HG02623 (cell line): ENCODE measurements at regions not wholly inside any gene's neighbourhood (a gene's known extent, or its start where the extent isn't known, plus 50 kb on each side); places are given as distances from the start of the nearest gene placed in this dataset.
"Not testable (repeated sequence)": the region's sequence is repeated elsewhere in the genome, so short reads cannot be mapped to it uniquely, and the experiment has no call there.

ENCODE experiments used
- ATAC-seq: cut with Tn5 transposase; IDR thresholded peaks from one replicate; pipeline ENCODE4 v1.9.1; 2021; ENCODE audit warnings: moderate library complexity; ENCODE audit not compliant: unreplicated experiment

DNA sequence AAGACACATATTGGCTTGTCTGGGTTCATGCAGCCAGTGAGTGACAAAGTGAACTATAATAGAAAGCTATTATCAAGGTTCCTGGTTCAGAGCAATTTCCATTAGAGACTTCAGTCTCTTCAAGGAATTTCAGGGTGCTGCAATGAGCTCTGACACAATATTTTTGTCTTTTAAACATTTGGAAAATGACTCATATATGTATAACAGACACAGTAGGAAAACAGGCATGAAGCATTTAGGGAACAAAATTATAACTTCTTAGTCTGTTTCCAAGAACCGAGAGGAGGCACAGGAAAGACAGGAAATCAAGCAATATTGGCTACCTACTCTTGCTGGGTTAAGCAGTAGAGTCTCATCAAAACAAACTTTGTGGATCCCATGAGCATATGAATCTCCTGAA lies 170.4 kb downstream of the PTPRC start:
- ATAC-seq = no peak

DNA sequence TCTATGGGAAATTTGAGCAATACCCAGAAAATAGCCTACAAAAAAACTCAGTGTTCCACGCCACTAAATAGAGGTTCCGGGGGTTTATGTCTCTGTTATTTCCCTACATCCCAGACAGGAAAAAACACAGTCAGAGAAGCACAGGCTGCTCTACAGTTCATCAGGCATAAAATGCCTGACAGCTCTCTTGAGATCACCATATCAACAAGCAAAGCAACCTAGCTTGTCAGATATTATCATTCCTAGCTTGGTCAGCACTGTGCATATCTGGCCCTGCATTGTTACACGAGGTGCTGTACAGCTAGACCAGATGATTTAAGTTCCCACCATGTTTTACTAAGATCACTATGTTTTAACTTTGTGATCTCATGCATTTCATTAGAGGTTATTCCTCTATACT lies 172.6 kb downstream of the PTPRC start:
- ATAC-seq = no peak

DNA sequence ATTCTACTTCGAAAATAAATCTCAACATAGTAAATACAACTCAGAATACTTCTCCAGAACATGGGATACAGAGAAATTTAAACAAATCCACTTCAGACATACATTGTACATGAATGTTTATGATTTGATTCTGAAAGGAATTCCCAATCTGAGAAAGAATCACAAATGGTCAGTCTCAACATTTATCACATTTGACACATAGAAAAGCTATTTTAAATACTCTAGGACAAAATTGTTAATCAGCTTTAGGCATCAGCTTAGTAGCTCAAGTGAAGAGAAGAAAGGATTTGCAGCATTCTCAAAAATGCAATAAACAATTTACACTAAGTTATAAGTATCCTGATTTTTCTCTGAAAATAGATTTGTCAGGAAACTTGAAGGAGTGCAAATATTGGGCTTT lies 184.8 kb downstream of the PTPRC start:
- ATAC-seq = no peak

DNA sequence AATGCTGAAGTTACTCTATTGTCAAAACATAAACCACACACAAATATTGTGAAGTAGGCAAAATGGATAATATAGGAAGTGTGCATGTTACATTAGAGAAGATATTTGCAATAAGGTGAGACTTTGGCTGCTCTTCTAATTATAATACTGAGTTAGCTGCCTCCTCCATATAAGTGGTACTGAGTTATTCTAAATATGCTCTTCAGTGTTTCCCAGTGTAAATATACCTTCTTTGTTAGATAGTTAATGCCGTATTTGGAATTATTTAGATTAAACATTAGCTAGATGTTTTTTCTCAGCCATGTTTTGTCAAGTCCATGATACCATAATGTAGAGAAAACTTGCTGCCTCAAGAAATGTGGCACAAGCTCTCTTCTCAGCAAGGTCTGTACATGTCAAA lies 186.4 kb downstream of the PTPRC start:
- no peak for ATAC-seq

DNA sequence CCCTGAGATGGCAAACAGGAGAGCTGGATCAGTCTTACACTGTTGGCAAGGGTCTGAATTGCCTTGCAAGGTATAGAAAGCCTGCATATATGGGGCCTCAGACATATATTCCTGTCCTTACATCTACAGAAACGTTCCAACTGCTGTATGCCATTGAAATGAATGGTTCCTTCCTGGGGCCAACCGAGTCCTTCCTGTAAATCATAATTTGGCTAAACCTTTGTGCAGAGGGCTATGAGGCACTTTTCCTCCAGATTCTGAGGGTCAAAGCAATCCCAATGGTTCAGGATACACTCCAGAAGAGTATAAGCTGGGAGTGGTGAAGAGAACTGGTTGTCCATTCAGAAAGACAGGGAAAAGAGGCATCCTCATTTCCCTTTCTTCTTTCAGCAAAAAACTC lies 190.5 kb downstream of the PTPRC start:
- no peak for ATAC-seq

DNA sequence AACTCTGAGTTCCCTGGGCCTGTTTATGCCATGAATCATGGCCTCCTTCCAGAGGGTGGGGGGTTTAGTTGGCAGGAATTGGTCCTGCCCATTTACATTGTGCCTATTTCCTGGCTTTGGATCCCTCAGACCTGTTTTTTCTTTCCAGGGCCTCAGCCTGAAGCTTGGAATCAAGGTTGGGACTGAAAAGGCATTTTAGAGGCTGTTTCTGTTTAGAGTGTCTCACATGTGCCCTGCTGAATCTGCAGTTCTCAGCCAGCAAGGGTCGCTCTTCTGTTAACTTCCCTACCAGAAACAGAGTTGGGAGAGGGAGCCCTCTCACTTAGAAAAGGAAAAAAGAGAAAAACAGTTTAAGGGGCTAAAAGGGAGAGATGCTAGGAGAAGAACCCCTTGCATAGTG lies 191.1 kb downstream of the PTPRC start:
- no peak for ATAC-seq

DNA sequence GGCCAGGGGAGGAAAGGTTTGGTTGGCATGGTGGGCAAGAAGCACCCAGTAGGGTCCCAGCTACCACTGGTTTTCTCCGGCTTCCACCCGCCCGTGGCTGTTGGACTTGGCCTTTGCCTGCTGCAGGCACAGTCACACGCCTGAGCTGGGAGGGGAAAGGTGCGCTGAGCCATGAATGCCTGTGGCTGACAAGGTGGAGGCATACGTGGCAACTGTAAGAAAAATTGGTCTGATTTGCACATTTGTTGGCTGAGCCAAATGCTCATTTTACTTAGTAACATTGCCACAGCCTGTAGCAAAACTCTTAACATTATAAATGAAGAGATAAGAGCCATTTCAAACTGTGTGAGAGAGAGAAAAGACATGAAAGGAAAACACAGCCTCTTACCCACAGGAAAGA lies 191.6 kb downstream of the PTPRC start:
- no peak for ATAC-seq

DNA sequence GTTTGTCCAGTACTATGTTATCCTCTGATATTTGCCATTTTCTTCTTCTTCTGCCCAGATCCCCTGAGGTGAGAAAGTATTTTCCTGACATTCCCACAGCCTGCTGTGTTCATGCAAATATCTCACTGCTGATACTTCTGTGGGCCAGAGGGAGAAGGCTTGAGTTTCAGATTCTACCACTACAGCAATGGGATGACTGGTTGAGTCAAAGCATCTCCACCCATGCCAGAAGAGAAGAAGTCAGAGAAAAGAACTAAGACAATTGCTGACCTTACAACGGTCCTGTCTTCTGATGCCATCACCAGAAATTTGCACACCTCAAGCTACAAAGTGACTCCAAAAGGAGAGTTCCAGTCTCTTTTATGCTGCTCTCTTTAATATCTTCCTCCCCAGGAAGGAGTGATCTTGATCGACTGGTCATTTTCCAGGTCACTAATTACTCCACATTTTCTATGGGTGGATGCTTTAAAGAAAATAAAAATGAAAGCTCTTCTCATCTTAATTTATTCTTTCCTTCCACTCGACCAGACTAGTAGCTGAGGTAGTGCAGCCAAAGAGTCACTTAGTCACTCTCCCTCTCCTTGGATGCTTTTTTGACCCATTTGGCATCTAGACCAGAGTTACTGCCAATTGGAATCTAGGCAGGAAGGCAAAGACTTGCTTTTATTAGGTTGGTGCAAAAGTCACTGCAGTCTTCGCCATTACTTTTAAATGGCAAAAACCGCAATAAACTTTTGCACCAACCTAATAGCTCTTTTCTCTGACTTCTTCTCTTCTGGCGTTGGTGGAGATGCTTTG lies 195.1 kb downstream of the PTPRC start:
- ATAC-seq = no peak

DNA sequence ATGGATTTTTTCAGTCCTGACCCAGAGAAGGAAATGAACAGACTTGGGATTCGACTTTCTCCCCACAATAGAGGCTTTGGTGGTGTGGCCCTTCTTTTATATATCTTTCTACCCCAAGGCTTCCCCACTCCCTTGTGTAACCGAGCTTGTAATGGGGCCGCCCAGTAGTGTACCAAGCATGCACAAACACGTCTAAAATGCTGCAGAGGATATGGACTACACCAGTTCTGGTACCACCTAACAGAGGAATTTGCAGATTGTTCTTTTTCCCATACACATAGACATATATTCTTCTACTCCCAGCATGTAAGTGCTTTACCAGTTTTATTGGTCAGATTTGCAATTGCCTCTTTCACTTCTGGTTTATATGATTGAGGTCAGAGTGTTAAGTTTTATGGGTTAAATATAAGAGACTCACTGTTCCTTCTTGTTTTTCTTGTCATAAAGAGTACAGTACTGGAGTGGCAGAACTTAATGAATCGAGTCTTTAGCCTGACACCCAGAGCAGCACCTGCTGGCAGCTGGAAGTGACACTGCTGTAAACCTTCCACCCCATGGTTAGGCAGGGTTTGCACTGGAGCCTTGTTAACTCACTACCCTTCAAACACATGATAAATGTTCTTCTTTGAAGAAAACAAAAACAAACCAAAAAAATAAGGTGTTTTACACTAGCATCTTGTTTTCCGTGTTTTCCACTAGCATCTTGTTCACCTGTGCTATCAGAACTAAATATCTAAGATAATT lies 198.6 kb downstream of the PTPRC start:
- no peak for ATAC-seq

DNA sequence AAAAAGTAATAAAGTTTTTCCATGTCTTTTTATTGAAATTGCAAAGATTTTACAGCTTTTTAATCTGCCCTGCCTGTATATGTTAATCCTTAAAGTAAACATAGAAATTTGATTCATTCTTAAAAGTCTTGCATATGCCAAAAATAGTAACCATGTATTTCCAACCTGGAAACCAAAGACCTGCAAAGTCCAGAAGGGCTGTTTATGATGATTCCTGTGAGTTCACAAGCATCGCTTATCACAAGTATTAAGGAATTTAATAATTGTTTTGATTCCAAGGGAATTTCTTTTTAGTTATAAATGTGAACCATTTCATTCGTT lies 199.1 kb downstream of the PTPRC start:
- no peak for ATAC-seq

DNA sequence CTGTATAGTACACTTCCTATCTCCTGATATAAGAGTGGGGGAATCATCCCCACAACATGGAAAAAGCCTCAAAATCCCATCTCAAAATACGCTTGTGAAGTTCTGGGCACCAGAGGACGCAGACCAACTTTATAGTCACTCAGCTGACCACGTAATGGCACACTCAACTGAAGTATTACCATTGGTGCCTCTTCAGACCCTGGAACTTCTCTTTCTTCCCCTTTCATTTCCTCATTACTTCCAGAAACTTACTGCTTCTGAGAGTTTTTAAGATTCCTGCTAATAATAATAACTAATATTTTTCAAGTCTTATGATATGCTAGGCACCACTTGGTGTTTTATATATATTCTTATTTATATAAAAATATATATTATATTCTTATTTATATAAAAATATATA lies 202.6 kb downstream of the PTPRC start:
- no peak for ATAC-seq

DNA sequence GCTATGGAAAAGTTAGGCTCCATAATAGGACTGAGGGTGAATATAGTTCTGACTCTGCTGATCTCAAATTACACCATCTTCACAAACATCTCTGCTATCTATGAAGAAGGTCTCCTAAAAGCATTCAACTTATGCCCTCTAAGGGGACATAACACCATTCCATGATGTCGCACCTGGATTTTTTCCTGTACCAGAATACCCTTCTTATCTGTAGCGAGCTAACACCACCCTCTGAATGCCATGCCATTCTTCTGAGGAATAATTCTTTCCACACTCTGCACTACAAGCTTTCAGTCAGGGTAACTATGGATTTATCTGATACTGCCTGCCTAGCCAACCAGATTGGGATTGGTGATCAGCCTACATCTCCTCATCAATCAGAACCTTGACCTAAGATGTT lies 203.8 kb downstream of the PTPRC start:
- no peak for ATAC-seq

DNA sequence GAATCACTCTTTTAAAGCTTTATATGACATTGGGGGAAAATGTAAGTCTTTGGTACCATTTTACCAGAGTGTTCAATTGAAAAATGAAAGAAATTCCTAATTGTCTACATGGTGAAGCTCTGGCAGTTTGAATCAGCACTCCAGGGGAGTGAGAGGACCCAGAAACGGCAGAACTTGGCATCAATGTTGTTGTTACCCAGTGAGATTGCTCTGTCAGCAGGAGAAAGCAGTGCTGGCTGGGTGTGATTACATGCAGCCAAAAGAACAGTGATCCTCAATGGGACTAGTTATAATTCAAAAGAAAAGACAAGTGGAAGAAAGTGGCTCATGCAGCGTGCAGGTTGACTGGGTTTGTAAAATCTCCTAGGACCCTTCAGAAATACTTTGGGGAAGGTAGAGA lies 206.4 kb downstream of the PTPRC start:
- no peak for ATAC-seq

DNA sequence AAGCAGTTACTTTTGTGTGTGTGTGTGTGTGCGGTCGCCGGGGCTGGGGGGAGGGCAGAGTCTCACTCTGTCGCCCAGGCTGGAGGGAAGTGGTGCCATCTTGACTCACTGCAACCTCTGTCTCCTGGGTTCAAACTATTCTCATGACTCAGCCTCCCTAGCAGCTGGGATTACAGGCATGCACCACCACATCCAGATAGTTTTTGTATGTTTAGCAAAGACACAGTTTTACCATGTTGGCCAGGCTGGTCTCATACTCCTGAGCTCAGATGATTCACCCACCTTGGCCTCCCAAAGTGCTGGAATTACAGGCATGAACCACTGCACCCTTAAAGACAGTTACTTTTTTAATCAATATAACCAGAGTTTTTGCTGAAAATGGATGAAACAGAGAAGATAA lies 207.0 kb downstream of the PTPRC start:
- ATAC-seq = no peak

DNA sequence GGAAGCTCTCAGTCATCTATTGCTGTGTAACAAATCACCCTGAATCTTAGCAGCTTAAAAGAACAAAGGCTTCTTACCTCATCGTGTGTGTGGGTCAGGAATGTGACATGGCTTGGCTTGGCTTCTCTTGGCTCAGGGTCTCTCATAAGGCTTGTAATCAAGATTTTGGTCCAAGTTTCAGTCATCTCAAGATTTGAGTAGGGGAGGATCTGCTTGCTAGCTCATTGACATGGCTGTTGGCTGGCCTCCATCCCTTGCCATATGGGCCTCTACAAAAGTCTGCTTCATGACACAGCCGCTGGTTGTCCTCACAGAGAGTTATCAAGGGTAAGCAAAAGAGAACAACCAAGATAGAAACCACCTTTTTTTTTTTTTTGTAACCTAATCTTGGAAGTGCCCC lies 207.7 kb downstream of the PTPRC start:
- no peak for ATAC-seq

DNA sequence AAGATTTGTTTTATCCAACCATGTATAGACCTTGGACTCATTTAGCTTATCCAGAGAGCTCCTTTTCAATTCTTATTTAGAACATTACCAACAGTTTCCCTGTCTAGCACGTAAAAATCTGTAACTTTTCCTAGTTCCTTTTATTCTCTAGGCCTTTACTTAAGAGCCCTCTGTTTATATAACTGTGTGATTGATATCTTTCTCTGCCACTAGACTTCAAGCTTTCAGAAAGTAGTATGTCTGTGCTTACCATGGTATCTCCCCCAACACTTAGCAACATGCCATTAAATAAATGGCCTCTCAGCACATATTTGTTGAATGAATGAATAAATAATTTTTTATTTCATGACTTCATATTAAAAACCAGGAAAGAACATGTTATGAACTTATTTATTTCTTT lies 209.4 kb downstream of the PTPRC start:
- ATAC-seq = no peak

DNA sequence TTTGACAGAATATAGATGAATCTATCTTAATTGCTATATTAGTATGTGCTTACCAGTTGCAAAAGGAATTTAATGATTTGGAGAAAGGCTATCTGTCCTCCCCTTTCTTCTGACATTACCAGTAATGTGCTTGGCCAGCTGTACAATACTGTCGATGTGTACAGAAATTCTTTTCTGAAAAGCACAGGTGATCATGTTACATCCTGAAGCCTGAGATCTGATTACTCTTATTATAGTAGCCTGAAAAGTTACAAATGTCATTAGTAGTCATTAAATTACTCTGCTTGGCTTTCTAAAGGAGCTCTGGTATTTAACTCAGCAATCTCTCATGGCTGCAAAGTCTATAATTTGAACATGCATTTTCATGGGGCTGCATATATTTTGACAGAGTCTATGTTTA lies 209.8 kb downstream of the PTPRC start:
- ATAC-seq = no peak

DNA sequence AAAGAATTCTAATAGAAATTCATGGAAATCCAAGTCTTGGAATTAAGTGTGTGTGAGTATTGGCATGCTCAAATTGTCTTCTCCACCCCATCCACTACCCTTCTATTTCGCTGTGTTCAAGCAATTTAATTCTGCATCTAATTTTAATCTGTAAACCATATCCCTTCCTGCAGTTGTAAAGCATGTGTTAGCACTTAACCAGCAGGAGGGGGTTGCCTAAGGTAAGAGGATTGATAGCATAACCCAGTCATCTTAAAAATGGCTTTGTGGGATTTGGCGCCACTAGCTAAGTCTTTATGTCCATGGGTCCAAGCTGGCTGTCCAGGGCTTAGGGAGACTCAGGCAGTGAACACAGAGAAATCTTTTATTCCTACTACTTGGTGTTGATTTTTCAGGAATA lies 210.3 kb downstream of the PTPRC start:
- no peak for ATAC-seq

DNA sequence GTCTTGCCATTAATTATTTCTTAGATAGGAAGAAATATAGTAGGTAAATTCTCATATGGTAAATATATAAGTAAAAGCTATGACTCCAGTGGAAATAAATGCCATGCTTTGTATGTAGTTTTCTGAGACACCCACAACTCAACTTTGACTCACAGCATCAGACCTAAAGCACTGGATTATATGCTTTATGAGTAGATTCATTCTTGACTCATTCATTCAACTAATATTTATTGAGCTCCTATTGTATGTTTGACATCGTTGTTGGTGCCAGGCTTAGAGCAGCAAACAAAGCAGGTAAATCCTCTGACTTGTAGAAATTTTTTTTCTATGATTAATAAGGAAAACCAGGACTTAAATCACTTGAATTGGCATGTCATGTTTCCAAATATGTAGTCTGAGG lies 211.4 kb downstream of the PTPRC start:
- no peak for ATAC-seq

DNA sequence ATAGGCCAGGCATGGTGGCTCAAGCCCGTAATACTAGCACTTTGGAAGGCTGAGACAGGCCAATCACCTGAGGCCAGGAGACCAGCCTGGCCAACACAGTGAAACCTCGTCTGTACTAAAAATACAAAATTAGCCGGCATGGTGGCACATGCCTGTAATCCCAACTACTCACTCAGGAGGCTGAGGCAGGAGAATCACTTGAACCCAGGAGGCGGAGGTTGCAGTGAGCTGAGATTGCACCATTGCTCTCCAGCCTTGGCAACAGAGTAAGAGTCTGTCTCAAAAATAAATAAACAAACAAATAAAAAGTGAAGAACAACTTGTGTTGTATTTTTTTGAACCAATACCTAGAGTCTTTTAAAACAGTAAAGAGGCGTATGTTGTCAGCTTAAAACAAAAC lies 212.1 kb downstream of the PTPRC start:
- not testable (repeated sequence) for ATAC-seq

DNA sequence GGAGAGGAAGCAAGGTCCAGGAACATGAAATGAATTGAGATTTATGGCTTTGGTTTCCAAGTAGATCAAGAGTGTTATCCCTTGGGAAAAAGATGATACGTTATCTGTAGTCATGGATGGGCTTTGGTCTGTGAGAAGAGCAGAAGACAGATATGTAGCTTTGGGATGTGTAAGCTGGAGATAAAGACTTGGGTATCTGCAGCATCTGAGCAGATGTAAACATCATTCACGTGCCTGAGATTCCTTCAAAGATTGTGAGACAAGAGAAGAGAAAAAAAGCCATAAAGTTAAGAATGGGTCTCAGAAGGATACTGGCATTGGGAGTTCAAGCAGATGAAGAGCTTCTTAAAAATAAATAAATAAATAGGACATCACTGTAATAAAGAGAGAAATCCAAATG lies 217.8 kb downstream of the PTPRC start:
- ATAC-seq = no peak

DNA sequence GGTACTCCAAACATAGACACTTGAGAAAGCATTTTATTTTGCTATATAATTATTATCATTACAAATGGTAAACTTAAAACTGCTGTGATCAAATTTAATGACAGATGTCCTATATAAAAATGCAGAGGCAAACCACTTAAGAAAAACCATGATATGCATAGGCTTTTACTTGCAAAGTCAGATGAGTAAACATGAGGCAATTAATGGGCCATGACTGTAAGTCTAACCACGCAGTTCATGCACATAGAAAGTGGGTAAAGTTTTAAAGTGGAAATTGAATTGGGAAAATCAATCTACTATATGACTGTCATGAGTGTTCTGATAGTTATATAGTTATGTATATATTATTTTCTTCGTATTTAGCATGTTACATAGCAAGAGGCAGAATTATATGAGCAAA lies 219.2 kb downstream of the PTPRC start:
- no peak for ATAC-seq

DNA sequence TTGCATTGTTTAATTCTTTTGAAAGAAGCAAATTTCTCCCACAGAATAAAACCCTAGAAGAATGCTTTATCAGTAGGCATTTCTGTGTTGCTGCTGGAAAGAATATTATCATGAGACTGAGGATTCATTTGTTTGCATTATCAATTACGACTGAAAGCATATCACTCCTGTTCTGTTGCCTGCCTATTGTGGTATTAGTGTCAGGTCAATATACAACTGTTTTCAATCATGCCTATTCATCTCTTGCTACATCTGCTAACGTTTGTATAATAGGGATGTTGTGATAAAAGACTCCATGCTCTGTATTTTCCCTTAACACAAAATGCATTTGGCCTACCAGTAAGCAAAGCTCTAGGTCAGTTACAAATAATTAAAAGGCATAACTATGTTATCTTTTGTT lies 221.5 kb downstream of the PTPRC start:
- ATAC-seq = no peak
